HG03025 (cell line): ENCODE measurements at regions not wholly inside any gene's neighbourhood (a gene's known extent, or its start where the extent isn't known, plus 50 kb on each side); places are given as distances from the start of the nearest gene placed in this dataset.
"Not testable (repeated sequence)": the region's sequence is repeated elsewhere in the genome, so short reads cannot be mapped to it uniquely, and the experiment has no call there.

ENCODE experiments used
- ATAC-seq: cut with Tn5 transposase; IDR thresholded peaks from one replicate; pipeline ENCODE4 v1.9.1; 2021; ENCODE audit warnings: mild to moderate bottlenecking, moderate library complexity; ENCODE audit not compliant: unreplicated experiment, low FRiP score

DNA sequence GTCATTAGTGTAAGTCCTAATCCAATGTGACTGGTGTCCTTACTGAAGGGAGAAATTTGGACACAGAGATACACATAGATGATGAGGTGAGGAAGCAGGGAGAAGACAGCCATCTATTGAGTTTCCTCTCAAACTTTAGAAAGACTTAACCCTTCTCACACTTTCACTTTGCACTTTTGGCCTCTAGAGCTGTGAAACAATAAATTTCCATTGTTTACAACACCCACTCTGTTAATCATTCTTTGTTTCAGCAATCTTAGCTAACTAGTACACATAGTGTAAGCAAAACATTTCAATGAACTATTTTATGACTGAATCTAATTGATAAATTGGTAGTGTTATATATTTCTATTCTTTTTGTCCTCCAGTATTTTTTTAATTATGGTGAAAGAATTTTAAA, 1092.8 kb upstream of the POT1 start:
- no peak for ATAC-seq

DNA sequence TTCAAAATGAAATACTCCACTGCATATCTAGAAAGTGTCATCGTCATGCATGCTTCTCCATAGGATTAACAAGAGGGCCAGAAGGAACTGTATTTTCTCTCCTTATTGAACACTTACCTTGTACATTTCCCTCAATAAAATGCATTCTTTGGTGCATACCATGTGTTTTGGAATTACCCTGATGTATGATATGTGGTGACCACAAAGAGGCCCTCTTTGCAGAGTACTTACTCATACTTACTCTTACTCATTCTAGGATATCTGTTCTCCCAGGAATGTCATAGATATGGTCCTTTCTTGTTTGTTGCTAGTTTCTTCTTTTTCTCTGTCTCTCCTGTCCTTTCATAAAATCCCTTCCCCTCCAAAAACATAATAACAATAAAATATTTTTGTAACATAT, 1087.1 kb upstream of the POT1 start:
- no peak for ATAC-seq

DNA sequence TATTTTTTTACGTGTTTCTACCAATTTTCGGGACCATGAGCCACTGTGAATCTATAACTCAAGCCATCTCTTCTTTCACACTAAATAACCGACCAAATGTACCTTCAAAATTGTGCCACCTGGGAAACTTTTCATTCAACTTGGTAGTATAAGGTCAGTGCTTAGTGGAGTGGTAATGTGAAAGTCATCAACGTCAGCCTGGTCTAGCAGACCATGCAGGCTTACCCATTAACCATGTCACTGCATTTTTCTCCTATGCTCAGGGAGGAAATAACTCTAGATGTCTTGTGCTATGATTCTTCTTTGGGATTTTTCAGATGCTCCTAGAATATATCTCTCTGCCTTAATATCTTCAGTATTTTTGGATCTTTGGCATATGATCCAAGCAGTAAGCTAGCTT, 1075.4 kb upstream of the POT1 start:
- no peak for ATAC-seq

DNA sequence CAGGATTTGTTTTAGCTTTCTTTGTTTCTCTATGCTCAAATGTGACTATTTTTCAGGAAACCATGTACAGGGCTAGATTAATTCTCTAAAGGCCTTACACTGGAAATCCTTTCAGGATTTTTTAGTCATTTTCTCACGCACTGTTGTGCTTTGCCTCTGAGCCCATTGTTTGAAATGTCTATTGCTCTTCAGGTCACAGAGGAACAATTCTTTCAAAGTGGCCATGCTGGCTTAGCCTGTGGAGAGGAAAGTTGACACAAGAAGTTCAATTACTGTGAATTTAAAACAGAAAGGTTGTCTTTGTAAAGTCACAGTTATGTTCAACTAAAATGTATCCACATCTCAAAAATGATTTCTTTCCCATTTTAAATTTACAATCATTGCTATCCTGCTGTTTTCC, 1071.7 kb upstream of the POT1 start:
- ATAC-seq, result no peak

DNA sequence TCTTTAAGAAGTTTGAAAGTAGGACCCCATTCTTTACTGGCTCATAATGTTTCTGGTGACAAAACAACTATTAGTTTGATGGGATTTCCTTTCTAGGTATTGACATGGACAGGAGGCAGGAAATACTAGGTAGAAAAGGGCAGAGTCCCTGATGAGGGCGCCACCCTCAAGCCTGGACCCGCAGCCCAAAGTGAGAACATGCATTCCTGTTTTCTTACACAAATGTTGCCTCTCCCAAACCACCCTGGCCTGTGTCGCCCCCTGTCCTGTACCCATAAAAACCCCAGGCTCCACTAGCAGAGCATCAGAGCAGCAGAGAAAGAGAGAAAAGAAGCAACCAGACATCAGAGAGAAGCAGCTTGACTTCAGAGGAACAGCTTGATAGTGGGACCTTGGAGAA, 1055.2 kb upstream of the POT1 start:
- no peak for ATAC-seq

DNA sequence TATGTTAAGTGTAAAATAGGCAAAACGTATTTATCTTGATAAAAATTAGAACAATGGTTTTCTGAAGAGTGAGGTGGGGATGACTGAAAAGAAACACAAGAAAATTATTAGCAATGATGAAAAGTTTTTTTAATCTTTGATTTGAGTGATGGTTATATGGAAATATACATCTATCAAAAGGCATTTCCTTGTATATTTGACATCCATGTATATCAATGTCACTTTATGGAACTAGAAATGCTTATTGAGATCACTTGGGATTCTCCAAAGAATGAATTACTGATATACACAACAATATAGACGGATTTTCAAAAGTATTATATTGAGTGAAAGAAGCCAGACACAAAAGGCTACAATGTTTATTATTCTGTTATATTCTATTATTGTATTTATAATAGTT, 1042.0 kb upstream of the POT1 start:
- no peak for ATAC-seq

DNA sequence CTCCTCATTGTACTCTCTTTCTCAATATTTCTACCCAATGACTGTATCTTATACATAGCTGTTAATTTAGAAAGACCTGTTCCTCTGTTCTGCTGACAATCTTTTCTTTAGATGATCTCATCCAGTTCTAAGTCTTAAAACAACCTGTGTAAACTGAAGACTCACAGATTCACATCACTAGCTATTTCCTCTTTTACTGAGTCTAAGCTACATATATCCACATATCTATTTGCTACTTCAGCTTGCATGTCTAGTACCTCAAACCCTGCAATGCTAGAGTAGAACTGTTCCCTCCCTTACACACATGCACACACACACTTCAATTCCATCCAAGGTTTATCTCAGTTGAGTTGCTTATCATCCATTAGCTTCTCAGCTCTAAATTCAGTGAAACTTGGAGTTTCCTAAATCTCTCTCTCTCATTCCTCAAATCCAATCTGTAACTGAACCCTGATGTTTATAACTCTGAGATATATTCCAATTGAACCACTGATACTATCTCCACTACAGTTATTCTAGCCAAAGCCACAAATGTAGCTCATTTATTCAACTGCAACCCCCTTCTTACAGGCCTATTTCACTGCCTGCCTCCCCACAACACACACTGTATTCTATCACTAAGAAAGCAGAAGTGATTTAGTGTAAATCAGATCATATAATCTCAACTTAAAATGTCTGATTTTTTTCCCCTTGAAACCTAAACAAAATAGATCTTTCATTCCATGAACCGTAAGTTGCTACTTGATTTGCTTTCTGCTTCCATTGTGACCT, 1036.8 kb upstream of the POT1 start:
- ATAC-seq, result peak; percentile 61

DNA sequence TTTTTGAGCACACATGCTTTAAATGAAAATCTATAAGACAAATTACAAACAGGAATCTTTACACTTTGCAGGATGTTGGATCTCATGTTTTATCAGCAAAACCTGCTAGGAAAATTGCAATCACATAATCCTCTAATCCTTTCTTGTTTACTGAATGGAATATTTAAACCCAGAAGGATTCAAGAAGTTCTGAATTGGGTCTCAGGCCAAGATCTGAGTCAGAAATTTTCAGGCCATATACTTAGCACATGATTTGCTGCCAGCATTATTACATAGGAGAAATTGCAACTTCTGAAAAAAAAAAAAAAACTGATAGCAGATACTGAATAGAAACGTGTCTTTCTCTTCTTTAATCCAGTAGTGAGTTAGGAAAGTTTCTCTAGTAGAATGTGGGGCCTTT, 1005.3 kb upstream of the POT1 start:
- no peak for ATAC-seq

DNA sequence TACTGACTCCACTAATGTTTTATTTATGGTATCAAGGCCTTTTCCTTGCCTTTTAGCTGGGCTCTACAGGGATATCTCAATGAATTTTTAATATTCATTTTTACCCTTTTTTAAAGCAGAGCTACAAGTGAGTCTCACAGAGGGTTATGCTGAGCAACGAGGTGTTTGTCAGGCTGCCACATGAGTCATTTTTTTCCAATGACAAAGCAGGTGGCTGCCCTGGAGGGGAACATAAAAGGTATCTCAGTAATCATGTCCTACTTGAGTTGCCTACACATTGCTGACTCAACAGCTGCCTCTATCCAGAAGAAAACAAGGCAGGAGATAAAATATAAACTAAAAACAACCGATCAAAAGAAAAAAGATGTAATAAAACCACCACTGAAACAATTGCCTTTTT, 1004.9 kb upstream of the POT1 start:
- ATAC-seq, result no peak

DNA sequence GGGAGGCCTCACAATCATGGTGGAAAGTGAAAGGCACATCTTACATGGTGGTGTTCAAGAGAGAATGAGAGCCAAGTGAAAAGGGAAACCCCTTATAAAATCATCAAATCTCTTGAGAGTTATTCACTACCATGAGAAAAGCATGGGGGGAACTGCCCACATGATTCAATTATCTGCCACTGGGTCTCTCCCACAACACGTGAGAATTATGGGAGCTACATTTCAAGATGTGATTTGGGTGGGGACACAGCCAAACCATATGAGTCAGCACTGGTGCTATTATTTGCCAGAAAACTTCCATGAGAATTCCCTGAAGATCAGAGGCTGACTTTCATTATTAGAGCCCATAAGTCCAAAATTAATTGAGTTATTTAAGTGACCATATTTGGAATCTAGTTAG, 1001.2 kb upstream of the POT1 start:
- ATAC-seq, result no peak

DNA sequence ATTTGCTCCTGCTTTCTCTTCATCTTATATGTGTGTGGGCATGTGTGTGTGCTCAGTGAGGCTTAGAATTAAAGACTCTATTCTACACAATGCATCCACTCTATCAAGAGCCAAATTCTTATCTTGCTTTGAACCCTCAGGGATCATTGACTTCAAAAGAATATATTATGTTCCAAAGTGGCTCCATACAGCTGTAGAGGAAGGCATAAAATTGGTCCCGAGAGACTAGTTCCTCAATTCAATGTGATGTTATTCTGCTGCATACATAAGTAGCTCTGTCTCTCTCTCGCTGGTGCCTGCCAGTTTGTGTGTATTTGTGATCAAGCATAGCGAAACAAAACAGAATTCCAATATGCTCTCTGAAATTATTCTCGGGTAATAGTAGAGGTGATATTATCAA, 997.9 kb upstream of the POT1 start:
- ATAC-seq, result no peak

DNA sequence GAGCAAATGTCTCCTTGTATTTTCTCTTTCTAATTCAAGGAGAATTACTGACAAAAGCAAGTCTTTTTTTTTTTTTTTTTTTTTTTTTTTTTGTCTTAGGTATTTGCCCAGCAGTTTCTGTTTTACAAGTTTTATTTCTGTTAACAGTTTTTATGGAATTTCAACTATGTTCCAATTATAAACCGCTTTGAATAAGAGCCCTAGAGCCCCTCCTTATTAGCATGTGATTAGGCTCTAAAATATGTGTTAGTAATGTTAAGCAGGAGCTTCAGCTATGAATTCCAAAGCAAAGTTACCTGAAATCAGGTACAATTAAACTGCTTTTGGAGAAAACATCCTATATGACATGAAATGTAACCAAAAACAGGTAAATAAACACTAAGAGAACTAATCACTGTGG, 997.0 kb upstream of the POT1 start:
- ATAC-seq, result no peak

DNA sequence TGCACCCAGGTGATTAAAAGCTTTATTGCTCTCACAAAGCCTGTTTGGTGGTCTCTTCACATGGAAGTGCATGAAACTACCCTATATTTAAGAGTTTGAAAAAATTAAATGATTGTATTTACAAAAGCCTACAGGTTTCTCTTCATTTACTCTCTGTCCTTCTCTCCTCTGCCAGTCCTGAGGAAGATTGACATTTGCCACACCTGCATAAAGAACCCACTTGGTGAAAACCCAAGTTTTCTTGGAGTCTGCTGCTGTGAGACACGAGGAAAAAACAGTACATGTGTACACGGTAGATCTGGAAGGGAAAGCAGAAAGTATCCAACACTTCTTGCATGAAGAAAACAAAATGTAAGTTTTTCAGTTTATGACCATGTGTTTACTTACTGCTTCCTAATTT, 994.4 kb upstream of the POT1 start:
- ATAC-seq, result no peak

DNA sequence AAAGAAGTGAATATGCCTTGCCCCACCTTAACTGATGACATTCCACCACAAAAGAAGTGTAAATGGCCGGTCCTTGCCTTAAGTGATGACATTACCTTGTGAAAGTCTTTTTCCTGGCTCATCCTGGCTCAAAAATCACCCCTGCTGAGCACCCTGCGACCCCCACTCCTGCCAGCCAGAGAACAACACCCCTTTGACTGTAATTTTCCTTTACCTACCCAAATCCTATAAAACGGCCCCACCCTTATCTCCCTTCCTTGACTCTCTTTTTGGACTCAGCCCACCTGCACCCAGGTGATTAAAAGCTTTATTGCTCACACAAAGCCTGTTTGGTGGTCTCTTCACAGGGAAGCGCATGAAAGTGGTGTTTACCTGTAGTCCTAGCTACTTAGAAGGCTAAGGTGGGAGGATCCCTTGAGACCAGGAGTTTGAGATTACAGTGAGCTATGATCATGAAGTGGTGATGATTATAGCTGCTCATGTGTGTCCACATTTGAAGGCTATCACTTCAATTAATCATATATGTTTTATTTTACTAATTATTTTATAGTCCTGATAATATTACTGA, 985.8 kb upstream of the POT1 start:
- ATAC-seq, result not testable (repeated sequence)

DNA sequence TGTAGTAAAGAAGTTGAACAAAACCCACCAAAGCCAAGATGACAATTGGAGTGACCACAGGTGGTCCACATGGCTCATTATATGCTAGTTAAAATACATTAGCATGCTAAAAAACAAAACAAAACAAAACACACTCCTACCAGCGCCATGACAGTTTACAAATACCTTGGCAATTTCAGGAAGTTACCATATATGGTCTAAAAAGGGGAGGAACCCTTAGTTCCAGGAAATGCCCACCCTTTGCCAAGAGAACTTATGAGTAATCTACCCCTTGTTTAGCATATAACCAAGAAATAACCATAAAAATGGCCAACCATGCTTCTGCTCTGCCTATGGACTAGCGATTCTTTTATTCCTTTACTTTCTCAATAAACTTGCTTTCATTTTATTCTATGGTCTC, 979.1 kb upstream of the POT1 start:
- ATAC-seq, result no peak

DNA sequence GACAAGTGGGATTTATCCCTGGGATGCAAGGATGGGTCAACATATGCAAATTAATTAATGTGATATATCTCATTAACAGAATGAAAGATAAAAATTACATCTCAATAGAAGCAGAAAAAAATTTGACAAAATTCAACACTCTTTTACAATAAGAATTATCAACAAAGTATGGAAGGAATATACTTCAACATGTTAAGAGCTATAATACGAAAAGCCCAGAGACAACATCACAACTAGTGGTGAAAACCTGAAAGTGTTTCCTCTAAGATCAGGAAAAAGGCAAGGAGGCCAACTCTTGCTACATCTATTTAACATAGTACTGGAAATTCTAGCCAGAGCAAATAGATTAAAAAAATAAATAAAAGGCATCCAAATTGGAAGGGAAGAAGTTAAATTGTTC, 970.0 kb upstream of the POT1 start:
- ATAC-seq, result no peak

DNA sequence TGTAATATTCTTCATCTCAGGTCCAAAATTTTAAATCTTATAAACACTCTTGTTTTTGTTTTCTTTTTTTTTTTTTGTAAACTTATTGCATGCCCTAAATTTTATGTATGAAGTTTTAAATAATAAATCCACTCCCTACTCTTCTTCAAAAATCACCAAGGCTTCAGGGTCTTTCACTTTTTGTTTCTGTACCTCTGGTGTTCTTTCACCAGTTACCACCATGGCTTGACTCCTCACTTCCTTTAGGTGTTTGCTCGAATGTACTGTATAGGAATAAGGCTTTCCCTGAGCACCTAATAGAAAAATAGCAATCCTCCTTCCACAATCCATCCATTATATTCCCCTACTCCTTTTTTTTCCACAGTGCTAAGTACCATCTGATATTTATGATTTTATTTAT, 962.8 kb upstream of the POT1 start:
- no peak for ATAC-seq

DNA sequence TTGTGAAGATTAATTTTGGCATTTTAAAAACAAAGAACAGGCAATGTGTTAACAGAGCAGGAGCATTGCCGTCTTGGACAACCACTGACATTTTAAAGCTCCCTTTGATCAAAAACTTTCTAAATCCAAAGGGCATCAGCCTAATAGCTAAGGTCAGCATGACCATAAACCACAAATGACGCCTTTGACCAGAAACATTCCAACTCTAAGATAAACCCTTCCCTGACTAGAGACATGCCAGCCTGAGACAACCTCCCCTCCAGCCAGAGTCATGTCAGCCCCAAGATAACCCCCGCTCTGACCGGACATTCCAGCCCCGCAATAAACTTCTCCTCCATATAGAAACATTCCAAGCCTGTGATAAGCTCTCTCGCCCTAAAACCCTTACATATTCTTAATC, 949.4 kb upstream of the POT1 start:
- no peak for ATAC-seq

DNA sequence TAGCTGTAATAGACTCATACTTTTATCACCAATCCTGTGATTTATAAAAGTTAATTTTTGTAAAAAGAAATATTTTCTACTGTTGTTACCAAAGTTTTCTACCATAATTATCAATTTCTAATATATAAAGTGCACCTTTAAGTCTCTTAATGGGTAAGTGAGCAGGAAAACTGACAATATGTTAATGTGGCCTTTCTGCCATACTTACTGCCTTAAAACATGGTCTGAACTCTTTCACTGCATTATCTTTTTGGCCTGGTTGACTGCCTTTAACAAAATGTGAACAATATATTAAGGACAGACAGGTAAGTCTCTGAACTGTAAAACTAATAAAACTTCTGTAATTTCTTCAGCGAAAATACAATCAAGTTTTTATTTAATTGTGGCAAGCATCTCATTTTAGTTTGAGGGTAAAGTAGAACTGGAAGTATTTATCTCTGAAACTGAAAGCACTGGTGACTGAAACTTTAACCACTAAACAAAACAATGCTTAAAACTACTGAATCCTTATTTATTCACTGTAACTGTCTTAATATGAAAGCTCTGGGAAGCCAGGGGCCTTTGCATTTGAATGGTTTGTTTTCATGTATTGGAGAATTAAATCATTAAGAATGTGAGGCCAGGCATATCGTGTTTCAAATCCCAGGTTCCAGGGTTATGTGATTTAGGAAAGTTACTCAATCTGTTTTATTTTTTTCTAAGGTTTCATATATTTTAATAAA, 948.8 kb upstream of the POT1 start:
- peak; percentile 74 for ATAC-seq

DNA sequence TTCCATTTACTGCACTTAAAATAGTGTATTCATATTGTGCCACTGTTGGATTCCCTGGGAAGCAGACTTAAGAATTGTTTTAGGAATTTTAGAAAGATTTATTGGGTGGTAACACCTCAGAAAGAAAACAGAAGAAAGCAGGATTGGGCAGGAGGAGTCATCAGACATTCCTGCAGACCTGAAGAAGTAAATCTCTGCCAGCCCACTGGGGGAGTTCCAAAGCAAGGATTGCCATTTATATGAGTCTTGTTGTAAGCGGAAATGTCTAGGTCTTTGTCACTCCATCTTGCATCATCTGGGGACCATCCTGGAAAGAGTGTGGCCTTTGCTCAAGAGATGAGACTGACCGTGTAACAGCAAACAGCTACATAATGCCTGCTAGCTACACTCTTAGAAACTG, 947.6 kb upstream of the POT1 start:
- ATAC-seq, result no peak

DNA sequence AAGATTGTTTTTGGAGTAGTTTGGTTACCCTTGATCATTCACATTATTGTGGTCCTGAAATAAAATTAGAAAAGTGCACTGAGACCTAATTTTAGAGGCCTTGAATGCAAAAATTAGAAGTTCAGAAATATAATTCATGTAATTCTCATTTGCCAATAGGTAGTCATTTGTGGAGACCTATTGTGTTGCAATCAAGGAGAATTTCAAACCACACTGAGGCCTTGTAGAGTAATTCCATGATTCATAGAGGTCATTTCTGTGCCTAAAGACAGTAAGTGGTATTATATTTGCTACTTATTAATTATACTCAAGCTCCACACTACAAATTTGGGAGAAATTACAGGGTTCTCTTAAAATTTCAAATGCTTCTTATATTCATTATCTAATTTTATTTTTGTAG, 946.8 kb upstream of the POT1 start:
- ATAC-seq, result no peak

DNA sequence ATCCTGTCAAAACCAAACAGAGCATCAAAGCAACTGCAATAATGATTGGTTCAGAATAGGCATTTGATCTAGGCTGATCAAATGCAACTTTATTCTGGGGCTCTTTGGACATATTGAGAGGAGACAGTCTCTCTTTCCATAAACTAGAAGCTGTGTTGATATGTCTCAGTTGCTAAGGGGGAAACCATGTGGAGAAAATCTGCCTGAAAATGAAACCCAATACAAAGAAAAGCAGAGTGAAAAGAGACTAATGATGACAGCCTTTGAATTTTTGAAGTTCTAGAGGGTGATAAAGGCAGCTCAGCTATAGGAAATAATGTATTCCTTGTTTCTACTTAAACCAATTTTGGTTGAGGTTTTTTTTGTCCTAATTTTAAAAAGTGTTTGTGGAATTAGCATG, 941.8 kb upstream of the POT1 start:
- ATAC-seq, result no peak
